ENCODE measurements at regions not wholly inside any gene's neighbourhood (a gene's known extent, or its start where the extent isn't known, plus 50 kb on each side); places are given as distances from the start of the nearest gene placed in this dataset.

GRCh38 chr5:88552426-88552825 is 283.8 kb upstream of the TMEM161B start:
- BruUV-seq (replicated peaks) = no TSS peak
- Histone ChIP-seq H3K4me1 (ENCODE audit: insufficient read depth, low read length) (no peaks in the 10 kb centered on the region), H3K9me3 (ENCODE audit: low read length) (no peaks in the 10 kb centered on the region), H3K9ac (ENCODE audit: insufficient read depth, low read depth, low read length) (no peak overlapping the region), H2AFZ (ENCODE audit: low read length) (no peak overlapping the region), H3K4me2 (ENCODE audit: low read depth, low read length) (no peak overlapping the region), H3K4me3 (replicated peaks in 1 of 3; ENCODE audit: insufficient read depth in 1 of 3, low read depth in 2 of 3, low read length in 3 of 3) (no peak overlapping the region), H3K27me3 (ENCODE audit: control insufficient read depth in 1 of 2, insufficient read depth in 2 of 2, low read length in 2 of 2) (no peaks in the 10 kb centered on the region), H3K27ac (ENCODE audit: extremely low read length, insufficient read depth, low read length) (no peak overlapping the region), H3K36me3 (replicated peaks in 1 of 2; ENCODE audit: control insufficient read depth in 1 of 2, insufficient read depth in 2 of 2, low read length in 2 of 2) (no peaks in the 10 kb centered on the region), H3K79me2 (ENCODE audit: insufficient read depth, low read length) (no peaks in the 10 kb centered on the region), H4K20me1 (ENCODE audit: insufficient read depth, low read length) (no peaks in the 10 kb centered on the region)
- WGBS (ENCODE audit: low lambda C conversion rate) = 4% methylated on average over 4 of the region's 4 CpGs
- CTCF ChIA-PET (ENCODE audit: low intra/inter-chr PET ratio, low total read pairs) = no interaction called here
- ATAC-seq = no peak
- intact Hi-C loops (cut with micrococcal nuclease; ENCODE audit: unreplicated experiment) (no loop called here), in situ Hi-C loops (cut with HindIII; ENCODE audit: extremely low pct_ligation_motif_present, low pct_unique_long_range_greater_than_20kb) (no loop called here)
- POLR2A ChIA-PET = no interaction called here
- TF ChIP-seq ZNF713 (CRISPR knock-in tag; IDR thresholded peaks at IDR 0.05) (no peak), SP5 (CRISPR knock-in tag; IDR thresholded peaks at IDR 0.05; ENCODE audit: borderline replicate concordance, low read depth) (no peak), RERE (CRISPR knock-in tag; IDR thresholded peaks at IDR 0.05; ENCODE audit: low read depth) (no peak), SYNCRIP (IDR thresholded peaks at IDR 0.05; ENCODE audit: insufficient read depth, low read depth, low read length) (no peak), ZFX (CRISPR knock-in tag; IDR thresholded peaks at IDR 0.05; ENCODE audit: low read depth) (no peak), ZNF343 (CRISPR knock-in tag; IDR thresholded peaks at IDR 0.05) (no peak)
- DNase-seq (ENCODE audit: low spot score) = no peak
- no peak for FAIRE-seq
